Gastroesophageal sphincter (tissue), 4 donors: ENCODE measurements at regions not wholly inside any gene's neighbourhood (a gene's known extent, or its start where the extent isn't known, plus 50 kb on each side); places are given as distances from the start of the nearest gene placed in this dataset.

Experiments used
- ATAC-seq: fragments of 150-250 bp; one replicate; pipeline ENCODE4 v1.9.1; 2016; ENCODE audit warnings: mild to moderate bottlenecking, moderate library complexity
- H3K27ac ChIP-seq, 4 donors: fragments of 200-600 bp; sonication (generic) in 3 of 4; 1 replicate in 3 of 4; 2 replicates in 1 of 4; pipeline ENCODE4 v1.5.1; 2016 to 2019
- H3K27me3 ChIP-seq: fragments of 200-600 bp; sonication (generic); one replicate; pipeline ENCODE4 v1.5.1; 2019
- H3K36me3 ChIP-seq, 2 donors: fragments of 200-600 bp; sonication (generic); one replicate each; pipeline ENCODE4 v1.5.1; 2019; ENCODE audit warnings: control low read depth in 1 of 2
- H3K4me1 ChIP-seq, 3 donors: fragments of 200-600 bp; sonication (generic); 1 replicate in 2 of 3; 2 replicates in 1 of 3; pipeline ENCODE4 v1.5.1; 2016 to 2019; ENCODE audit warnings: control low read depth in 2 of 3
- H3K4me3 ChIP-seq, 2 donors: fragments of 200-600 bp; sonication (generic); one replicate each; pipeline ENCODE4 v1.5.1; 2019; ENCODE audit warnings: mild to moderate bottlenecking in 1 of 2, moderate library complexity in 1 of 2
- H3K9me3 ChIP-seq, 3 donors: fragments of 200-600 bp; sonication (generic); one replicate each; pipeline ENCODE4 v1.5.1; 2017 to 2019; ENCODE audit warnings: control low read depth in 2 of 3
- CTCF ChIP-seq, 4 experiments: fragments of 200-600 bp in 2 of 4; fragments of 450-650 bp in 2 of 4; sonication (generic) in 1 of 4; IDR thresholded peaks; one replicate each; pipeline ENCODE4 v1.5.1; 2017 to 2019; ENCODE audit warnings: antibody characterized with exemption in 4 of 4, mild to moderate bottlenecking in 2 of 4, moderate library complexity in 2 of 4
- EP300 ChIP-seq: sonication (generic); formaldehyde crosslinking; IDR thresholded peaks from one replicate; pipeline ENCODE4 v1.6.1; 2017; ENCODE audit warnings: antibody characterized with exemption, mild to moderate bottlenecking
- POLR2A ChIP-seq, 2 donors: fragments of 450-650 bp; IDR thresholded peaks; one replicate each; pipeline ENCODE4 v1.6.1; 2017; ENCODE audit warnings: antibody characterized with exemption in 2 of 2, mild to moderate bottlenecking in 2 of 2, moderate library complexity in 1 of 2
- POLR2AphosphoS5 ChIP-seq: sonication (generic); formaldehyde crosslinking; IDR thresholded peaks from one replicate; pipeline ENCODE4 v1.6.1; 2017; ENCODE audit warnings: antibody characterized with exemption
- WGBS, 2 donors: methylation state at CpG; one replicate each; pipeline ENCODE4 v1.1.5; 2018; ENCODE audit warnings: low coverage in 1 of 2; 5-methylcytosine and 5-hydroxymethylcytosine counted together

GRCh38 chr1:188895611-188896010, 1582.1 kb downstream of the BRINP3 start:
- ATAC-seq: no peak
- Histone ChIP-seq H3K4me1 (no peaks in the 10 kb centered on the region), H3K27me3 (no peaks in the 10 kb centered on the region), H3K9me3 (no peaks in the 10 kb centered on the region), H3K36me3 (no peaks in the 10 kb centered on the region), H3K4me3 (no peak overlapping the region), H3K27ac (no peak overlapping the region)
- 72 to 76% methylated on average over 3 of the region's 3 CpGs for WGBS, 2 donors
- TF ChIP-seq POLR2A (IDR thresholded peaks at IDR 0.05): no peak
- no peak for TF ChIP-seq CTCF (IDR thresholded peaks at IDR 0.05)
- no peak for TF ChIP-seq EP300
- no peak for TF ChIP-seq POLR2AphosphoS5

GRCh38 chr1:188903241-188903640, 1574.4 kb downstream of the BRINP3 start:
- Histone ChIP-seq H3K4me3 (no peak overlapping the region), H3K4me1 (no peaks in the 10 kb centered on the region), H3K9me3 (no peaks in the 10 kb centered on the region), H3K36me3 (no peaks in the 10 kb centered on the region), H3K27ac (no peak overlapping the region), H3K27me3 (no peaks in the 10 kb centered on the region)
- no peak for TF ChIP-seq EP300
- TF ChIP-seq POLR2A (IDR thresholded peaks at IDR 0.05): no peak
- TF ChIP-seq CTCF (IDR thresholded peaks at IDR 0.05): no peak
- TF ChIP-seq POLR2AphosphoS5: no peak
- no peak for ATAC-seq

- ATAC-seq: no peak
- no peaks in the 10 kb centered on the region for H3K9me3 ChIP-seq
- H3K27ac ChIP-seq: no peak overlapping the region
- TF ChIP-seq EP300 (no peak), POLR2A (IDR thresholded peaks at IDR 0.05) (no peak), POLR2AphosphoS5 (no peak), CTCF (IDR thresholded peaks at IDR 0.05) (no peak)
- H3K36me3 ChIP-seq: no peaks in the 10 kb centered on the region
- 66 to 86% methylated on average over 2 of the region's 2 CpGs for WGBS, 2 donors
- H3K4me3 ChIP-seq: no peak overlapping the region
- H3K27me3 ChIP-seq: no peaks in the 10 kb centered on the region
- no peaks in the 10 kb centered on the region for H3K4me1 ChIP-seq
Observed at GRCh38 chr1:188904201-188904600, 1573.5 kb downstream of the BRINP3 start.

GRCh38 chr1:188906921-188907641, 1570.6 kb downstream of the BRINP3 start:
- TF ChIP-seq EP300: no peak
- TF ChIP-seq POLR2AphosphoS5: no peak
- TF ChIP-seq POLR2A (IDR thresholded peaks at IDR 0.05): no peak
- 77 to 94% methylated on average over 8 to 10 of the region's 10 CpGs for WGBS, 2 donors
- Histone ChIP-seq H3K9me3 (no peaks in the 10 kb centered on the region), H3K4me3 (no peak overlapping the region), H3K27me3 (no peaks in the 10 kb centered on the region), H3K4me1 (no peaks in the 10 kb centered on the region), H3K36me3 (no peaks in the 10 kb centered on the region), H3K27ac (no peak overlapping the region)
- ATAC-seq: no peak

- TF ChIP-seq EP300: no peak
- no peak for TF ChIP-seq POLR2AphosphoS5
- TF ChIP-seq CTCF (IDR thresholded peaks at IDR 0.05): no peak
- TF ChIP-seq POLR2A (IDR thresholded peaks at IDR 0.05): no peak
- no peaks in the 10 kb centered on the region for H3K36me3 ChIP-seq
- 58 to 76% methylated on average over 2 to 3 of the region's 3 CpGs for WGBS, 2 donors
- H3K4me1 ChIP-seq: no peaks in the 10 kb centered on the region
- no peak overlapping the region for H3K4me3 ChIP-seq
- H3K27ac ChIP-seq: no peak overlapping the region
- no peak for ATAC-seq
- H3K9me3 ChIP-seq: no peaks in the 10 kb centered on the region
- H3K27me3 ChIP-seq: no peaks in the 10 kb centered on the region
Observed at GRCh38 chr1:188930382-188930781, 1547.3 kb downstream of the BRINP3 start.
